ENCODE measurements at regions not wholly inside any gene's neighbourhood (a gene's known extent, or its start where the extent isn't known, plus 50 kb on each side); places are given as distances from the start of the nearest gene placed in this dataset.
A peak's percentile ranks its signal among the peaks of the same experiment; 100 is the strongest.

DNA sequence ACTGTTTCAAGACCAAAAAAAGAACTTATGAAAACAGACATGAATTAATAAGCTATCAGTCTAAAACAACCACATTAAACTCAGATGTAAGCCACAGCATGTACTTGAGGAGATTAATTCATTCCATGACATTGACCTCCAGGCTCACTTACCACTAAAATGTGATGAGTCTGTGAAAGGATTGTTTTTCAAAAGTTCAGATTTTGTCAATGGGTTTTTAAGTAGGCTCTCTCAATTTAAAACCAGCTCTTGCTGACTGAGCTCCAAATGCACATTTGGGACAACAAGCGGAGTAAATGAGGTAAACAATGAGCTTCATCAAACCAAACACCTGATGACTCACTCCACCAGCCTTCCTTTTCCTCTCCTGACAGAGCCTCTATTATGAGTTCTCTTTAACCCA is 197.0 kb downstream of the SIM1 start:
- DNase-seq: no peak

DNA sequence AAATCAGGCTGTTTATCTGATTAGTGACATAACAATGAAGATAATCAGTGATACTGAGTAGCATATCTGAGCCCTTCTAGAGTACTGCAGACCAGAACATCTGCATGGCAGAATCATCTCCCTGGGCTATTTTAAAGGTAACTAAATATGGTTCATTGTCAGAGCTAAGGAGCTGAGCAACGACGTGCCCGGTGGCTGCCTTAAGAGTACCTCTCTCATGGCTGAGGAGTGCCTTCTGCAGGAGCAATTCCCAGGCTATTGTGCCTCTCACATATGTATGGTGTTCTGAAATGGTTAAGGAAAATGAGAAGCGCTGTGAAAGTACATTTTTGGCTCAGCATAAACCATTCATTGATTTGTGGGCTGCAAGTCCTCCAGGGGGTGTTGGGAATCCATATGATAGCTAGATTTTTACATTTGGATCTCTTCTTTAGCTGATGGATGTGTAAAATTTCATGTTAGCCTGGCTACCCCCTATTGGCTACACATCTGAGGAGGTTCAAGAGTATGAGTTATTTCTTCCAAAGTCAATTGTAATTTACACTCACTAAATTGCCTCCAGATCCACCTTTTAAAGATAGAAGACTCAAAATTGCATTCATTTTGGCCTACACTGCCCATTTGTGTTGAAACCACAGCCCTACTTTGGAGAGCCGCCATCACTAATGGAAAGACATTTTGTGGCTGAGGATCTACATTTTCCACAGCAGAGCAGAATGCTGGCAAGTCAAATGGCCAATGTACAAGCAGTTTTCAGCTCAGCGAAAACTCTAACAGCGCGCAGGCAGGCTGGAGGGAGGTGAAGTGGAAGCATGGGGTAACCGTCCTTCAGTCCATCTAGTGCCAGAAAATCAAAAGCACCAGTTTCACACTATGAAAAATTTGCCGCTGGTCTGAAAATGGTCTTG is 198.0 kb downstream of the SIM1 start:
- no peak for DNase-seq

DNA sequence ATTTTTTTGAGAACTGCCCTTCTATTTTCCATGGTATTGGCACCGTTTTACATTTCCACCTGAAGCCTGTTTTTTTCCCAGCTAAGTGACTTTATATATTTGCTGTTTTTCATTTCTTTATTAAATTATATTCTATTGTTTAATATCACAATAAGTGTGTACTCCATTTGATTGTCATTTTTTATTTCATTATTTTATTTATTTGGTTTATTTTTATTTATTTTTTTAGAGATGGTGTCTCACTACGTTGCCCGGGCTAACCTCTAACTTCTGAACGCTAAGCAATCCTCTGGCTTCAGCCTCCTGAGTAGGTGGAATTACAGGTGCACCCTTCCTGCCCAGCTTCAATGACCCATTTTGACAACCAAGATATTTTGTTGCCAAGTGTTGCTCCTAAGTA is 202.6 kb downstream of the SIM1 start:
- no peak for DNase-seq

DNA sequence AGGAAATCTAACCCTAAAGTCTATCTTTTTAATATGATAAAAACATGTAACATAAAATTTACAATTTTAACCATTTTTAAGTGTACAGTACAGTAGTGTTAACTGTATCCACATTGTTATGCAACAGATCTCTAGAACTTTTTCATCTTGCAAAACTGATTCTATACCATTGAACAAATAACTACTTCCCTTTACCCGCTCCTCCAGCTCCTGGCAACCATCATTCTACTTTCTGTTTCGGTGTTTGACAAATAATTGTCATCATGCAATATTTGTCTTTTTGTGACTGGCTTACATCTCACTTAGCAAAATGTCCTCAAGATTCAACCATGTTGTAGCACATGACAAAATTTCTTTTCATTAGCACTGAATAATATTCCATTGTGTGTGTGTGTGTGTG is 203.2 kb downstream of the SIM1 start:
- DNase-seq: no peak

DNA sequence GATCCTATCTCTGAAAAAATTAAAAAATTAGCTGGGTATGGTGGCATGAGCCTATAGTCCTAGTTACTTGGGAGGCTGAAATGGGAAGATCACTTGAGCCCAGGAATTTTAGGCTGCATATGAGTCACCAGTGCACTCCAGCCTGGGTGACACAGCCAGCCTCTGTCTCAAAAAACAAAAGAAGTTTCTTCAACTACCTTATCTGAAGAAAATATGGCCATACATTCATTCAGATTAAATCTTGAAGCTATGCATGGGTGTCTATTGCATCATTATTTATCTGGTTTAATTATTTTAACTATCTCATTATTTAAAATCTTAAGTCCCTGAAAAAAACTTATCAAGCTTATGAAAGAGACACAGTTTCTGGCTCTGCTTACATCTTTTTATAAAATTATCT is 204.1 kb downstream of the SIM1 start:
- DNase-seq: no peak

DNA sequence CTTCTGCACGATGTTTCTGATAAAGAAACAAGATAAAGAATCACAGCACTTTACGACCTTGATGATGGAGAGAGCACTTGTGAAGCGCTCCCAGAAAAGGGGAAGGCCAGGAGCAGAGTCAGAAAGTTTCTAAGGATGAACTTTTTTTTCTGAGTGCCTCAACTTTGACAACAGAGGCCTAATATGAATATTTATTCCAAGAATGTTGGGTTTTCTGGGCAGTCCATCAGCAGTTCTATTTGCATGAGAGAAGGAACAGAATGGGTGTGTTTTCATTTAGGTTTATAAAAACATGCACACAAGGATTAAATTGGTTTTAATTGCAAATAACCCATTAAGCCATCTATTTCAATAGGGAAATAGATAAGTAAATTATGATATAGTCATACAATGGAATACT is 204.9 kb downstream of the SIM1 start:
- DNase-seq: no peak

DNA sequence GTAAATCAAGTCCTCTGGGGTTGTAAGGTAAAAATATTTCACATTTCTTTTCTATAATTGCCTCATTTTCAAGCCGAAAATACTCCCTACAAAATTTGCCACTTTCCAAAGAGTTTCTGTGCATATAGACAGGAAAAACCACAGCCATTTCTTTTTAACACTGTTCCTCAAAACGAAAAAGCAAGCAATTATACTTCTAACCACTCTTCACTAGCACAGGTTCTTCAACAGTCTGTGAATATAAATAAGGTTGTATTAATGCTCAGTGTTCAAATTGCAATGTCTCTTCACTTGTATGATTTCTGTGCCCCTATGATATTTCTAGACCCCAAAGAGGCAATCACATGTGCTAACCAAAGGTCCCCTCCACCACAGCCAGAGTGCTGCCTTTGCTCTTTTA is 206.0 kb downstream of the SIM1 start:
- no peak for DNase-seq

DNA sequence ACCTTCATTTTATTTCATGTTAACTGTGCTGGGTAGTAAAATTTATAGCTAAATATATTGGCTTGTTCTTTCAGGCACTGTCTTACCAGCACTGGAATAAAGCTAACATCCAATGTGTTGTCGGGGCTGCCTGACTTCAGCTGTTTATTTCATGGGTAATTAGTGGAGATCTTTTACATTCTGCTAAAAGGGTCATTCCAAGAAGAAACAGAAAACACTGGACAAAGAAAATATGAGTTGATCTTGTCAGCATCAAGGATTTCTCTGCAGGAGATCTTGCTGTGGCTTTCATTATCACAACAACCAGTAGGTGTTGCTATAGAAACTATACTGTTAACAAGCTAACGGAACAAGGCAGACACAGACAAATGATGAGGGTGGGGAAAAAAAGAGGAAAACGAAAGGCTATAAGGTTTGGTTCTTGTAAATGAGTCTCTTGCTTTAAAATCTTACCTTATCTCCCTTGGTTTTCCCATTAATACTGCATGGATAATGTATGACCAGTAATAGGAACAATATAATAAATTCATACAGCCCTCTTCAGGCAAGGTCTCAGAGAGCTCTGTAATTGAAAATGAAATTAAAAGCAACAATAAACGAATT is 206.8 kb downstream of the SIM1 start:
- no peak for DNase-seq

DNA sequence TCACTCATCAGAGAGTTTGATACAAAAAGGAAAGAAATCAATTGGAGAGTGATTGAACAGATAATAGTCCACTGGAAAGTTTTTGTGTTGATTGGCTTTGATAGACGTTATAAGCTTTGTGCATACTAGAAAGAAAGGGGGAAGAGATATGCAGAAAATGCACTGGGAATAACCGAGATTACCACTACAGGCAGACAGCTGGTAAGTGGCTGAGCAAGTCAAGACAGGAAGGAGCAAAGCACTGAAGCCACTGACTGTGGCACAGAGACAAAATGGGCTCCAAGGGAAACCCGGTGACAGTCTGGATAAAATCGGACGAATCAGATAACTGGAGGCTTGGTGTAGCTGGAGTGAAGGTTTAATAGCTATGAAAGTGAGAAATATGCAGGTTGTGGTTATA is 209.0 kb downstream of the SIM1 start:
- no peak for DNase-seq

DNA sequence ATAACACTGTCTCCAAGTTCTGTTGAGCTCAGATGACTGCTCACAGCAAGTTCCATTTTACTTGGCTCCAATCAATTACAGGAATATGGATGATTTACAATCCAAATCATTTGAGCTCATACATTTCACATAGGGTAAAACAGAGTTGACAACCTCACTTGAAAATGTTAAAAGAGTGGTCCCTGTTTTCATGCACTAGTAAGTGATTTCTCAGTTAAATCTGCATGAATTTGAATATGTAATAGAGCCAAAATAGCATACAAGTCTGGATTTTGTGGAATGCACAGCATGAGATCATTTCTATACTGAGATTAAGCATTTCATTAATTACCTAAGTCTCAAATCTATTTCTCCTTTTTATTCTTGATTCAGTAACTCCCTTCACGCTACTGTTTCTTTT is 217.6 kb downstream of the SIM1 start:
- no peak for DNase-seq

DNA sequence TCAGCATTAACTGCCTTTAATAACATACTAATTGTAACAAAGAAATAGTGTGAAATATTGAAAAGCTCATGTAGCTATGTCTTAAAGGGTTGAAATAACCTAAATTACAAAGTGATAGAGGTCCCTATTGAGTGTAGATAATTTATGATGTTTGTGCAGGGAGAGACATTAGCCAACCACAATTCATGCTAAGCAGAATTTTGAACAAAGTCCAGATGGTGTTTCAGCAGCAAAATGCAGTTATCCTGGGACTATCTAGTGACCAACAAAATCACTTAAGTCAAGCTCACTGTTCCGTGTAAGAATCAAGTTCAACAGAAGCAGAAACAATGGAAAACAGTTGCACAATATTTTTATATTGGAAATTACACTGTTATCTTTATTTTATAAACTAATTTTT is 218.5 kb downstream of the SIM1 start:
- no peak for DNase-seq

DNA sequence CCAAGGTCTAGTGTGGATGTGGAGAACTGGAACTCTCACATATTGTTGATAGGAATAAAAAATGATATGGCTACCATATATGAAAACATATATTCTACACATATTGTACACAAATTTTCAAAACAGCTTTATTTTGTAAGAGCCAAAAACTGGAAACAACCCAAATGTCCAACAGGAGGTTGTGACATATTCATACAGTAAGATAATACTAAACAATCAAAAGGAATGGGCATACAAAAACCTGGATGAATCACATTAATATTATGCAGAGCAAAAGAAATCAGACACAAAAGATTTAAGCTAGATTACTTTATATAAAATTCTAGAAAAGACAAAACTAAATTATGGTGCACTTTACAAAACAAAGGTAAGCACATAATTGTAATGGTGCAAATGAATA is 223.9 kb downstream of the SIM1 start:
- DNase-seq: no peak

DNA sequence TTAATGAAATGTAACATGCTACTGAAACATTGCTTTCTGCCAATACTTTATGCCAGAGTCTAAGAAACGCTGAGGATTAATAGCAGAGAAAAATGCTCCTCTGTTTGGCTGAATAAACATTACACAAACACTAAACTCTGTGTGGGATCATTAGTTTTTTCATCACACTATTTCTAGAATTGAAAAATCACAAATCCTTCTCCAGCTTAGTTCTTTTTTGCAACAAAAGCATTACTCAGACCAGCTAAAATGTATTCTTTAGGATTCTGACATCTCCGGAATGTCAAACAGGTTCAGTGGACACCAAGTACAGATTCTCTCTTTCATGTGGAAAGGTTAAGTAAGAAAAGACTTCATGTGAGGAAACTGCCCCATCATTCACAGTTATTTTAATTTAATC is 226.9 kb downstream of the SIM1 start:
- no peak for DNase-seq

DNA sequence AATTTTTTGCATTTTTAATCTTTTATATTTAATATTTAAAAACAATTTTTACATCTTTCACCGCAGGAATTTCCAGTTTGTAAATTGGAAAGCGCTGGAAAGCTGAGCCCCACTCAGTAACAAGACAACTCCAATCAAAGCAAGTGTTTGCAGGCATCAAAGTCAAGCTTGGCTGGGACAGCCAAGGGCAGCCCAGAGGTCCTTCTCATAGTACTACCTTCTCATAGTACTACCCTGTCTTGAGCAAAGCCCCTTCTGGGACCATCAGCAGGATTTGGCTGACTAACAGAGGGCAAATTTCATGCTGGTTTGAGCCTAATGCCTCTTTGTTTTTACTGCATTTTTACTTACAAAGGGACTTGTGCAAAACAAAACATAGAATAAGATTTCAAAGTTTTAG is 228.3 kb downstream of the SIM1 start:
- DNase-seq: no peak

DNA sequence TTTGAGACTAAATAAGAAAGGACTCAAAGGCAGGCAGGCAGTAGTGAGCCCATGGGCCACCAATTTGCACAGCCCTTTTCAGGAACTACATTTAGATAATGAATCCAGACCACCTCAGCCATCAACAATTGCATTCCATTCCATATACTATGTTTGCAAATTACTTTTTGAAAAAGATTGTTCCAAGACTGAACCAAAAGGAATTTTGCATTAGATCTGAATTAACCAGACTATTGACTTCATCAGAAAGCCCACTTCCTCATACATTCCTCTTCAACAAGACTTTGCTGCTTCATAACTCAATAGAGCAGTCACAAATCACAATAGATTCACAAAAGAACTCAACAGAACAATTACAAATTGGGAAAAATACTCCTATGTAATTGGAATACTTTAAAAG is 229.1 kb downstream of the SIM1 start:
- DNase-seq: no peak

DNA sequence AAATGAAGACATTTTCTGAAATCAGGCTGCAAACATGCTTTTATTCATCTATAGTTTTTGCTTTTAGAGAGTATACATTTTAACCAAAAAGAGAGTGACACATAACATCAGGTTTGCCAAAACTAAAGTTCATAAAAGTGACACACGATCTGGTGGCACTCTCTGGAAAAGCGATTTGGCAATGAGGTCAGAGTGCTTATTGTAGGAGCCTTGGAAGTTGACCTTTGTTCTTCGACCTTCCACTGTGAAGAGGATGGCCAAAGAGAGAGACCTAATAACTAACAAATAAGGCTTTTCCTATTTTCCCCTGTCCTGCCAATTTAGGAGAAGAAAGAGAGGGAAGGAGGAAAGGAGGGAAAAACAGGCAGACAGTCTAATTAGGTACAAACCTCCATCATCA is 230.1 kb downstream of the SIM1 start:
- DNase-seq: no peak

DNA sequence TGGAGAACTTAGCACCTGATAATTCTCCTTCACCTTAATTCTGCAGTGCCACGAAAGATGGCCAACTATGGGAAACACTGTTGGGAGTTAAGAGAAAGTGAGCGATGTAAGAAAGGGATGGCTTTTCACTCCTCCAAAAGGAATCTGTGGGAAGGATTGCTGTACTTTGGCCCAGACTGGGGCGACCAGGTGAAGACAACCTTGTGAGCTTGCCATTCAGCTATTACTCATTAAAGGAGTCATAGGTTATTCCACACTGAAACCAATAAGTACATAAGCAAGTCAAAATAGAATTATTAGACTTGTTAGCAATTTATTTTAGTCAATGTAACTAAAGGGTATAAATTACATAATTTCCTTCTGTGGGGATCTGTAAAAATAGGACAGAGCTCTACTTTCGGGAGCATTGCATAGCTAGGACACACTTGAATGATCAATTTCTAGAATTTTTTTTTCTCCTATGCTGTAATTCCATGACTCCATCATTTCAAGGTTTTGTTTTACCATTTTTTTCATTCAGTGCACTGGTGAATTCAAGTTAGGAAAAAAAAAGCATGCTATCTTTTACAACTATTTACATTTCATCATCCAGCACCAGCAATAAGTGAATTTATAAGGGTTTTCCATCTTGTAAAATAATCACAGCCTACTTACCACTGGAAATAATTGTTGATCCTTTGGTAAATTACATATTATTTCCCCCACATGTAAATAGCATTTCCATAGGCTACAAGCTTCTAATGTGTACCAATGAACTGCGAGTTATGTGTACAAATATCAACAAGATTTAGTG is 231.7 kb downstream of the SIM1 start:
- DNase-seq: no peak

DNA sequence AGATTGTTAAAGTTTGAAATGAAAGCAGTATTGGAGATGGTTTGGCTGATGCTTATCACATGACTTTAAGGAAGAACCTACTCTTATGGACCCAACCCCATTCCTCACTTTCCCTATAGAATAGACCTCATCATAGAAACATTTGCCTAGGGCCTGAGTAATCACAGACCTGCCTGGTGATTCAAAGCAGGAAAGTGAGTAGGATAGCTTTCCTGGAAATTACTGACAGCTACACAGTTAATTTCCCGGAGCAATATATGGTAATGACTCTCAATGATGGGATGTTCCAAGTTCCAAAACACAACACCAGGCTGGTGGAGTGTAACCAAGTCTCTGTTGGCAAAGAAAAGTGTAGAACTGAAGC is 233.8 kb downstream of the SIM1 start:
- DNase-seq: no peak

DNA sequence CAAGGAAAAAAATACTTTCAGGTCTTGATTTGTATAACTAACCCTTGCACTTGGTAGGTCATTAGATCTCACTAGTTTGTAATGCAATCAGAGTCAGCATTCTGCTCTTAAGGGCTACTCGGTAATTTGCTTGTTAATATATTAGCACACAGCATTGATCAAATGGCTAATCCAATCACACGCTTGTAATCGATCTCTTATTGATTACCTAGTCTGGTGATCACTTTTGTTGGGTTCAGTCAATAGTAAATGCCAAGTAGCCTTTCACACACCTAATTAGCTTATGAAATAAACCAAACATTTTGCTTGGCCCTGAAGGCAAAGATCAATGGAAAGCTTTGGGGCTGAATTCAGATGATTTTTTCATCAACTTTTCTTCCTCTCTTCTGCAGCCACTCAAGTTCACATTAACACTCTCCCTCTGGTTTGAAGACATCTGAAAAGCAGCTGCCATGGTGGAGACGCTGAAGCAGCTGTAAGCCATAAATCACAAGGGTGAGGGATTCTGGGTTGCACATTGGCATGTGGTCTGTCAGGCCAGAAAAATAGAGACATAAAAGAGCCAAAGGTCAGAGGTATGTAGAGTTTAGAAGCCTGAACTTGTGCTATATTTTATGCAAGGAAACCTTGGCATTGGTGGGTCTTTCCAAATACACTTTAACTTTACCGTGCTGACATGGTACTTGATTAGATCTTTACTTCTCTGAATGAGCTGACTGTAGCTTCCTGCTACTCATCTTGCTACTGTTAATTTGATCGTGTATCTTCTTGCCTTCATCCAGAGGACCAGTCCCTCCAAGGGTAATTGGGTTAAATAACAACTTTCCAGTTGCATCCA is 234.4 kb downstream of the SIM1 start:
- no peak for DNase-seq

DNA sequence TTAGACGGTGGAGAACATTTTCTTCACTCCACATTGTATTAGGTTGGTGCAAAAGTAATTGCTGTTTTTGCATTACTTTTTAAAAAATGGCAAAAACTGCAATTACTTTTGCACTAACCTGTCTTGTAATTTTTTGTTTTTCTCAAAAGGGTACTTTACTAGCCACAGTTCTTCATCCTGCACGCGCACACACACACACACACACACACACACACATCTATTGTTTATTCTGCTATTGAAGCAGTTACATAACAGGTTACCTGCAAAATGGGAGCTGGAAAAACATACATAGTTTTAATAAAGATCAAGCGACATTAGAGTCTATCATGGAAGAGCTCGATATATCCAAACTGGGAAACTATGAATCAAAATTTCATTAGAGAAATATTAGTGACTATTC is 235.2 kb downstream of the SIM1 start:
- no peak for DNase-seq

DNA sequence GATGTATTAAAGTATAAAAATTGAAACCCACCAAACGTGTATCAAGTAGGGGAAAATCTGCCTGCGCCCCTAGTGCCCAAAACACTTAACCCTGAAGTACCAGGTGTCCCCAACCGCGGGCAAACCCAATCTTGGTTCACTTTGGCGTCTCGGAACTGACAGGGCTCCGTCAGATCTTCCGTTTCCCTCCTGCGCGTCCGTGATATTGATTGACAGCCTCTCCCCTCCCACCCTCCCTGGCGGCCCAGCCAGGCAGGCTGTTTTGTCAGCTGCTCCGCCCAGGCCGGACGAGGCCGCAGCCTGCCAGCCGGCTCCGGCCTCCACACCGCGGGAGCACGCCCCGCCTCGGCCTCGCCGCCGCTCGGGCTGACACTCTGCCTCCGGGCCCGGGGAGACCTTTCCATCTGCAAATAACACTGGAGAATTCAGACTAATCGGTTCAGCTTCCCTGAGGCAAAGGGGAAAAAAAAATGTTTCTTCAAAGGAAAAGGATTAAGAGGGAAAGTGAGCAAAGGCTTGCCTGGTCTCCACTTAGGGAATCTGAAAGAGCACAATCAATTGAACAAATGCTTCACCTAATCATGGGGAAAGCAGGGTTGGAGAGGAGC is 234.9 kb upstream of the MCHR2 start:
- DNase-seq: peak; percentile 20

DNA sequence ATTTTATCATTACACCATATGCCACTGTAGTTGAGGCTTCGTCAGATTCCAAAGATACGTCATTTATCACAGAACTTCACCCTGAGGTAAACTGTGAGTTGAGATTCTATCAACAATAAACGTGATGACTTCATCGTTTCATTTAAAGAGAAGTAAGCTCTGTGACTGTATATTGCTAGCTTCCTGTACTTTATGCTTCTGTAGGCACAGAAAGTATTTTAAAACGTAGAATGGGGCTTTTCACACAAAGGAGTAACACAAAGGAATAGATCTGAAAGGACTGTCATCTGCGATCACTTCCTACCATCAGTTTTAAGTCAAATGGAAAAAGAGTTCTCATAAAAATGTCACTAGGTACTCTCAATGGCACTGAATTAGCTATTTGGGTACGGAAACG is 234.4 kb upstream of the MCHR2 start:
- no peak for DNase-seq

DNA sequence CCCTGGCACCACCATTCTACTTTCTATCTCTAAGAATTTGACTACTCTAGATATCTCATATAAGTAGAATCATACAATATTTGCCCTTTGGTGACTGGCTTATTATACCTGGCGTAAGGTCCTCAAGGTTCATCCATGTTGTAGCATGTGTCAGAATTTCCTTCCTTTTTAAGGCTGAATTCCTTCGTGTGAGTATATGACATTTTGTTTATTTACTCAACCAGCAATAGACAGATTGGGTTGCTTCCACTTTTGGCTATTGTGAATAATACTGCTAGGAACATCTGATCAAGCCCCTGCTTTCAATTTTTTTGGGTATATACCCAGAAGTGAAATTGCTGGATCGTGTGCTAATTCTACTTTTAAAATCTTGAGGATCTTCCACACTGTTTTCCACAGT is 232.8 kb upstream of the MCHR2 start:
- no peak for DNase-seq
